ENCODE measurements at regions not wholly inside any gene's neighbourhood (a gene's known extent, or its start where the extent isn't known, plus 50 kb on each side); places are given as distances from the start of the nearest gene placed in this dataset.

DNA sequence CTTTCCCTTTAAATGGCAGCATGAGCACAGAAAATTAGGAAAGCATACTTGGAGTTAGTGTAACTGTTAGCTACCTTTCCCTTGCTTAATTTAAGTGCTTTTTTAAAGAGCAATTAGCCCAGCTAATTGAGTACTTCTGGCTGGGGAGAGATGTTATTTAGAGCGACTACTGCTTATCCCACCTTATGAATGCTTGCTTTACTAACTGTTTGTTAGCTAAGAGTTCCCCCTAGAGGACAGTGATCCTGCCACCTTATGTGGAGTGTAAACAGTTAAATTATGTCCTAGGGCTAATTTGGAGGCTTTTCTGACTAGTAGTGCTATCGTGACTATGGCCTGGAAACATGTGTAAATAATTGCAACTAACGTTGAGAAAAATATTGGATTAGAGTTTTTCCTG lies 909.4 kb downstream of the FSTL5 start:
- no peaks in the 10 kb centered on the region for H3K27me3 Mint-ChIP-seq (ENCODE audit: unreplicated experiment)
- DNase-seq (ENCODE audit: extremely low spot score, unreplicated experiment): no peak
- peaks cover 20% of the 10 kb centered on the region for H3K9me3 Mint-ChIP-seq (ENCODE audit: unreplicated experiment)
- TF ChIP-seq, protein P1, sequence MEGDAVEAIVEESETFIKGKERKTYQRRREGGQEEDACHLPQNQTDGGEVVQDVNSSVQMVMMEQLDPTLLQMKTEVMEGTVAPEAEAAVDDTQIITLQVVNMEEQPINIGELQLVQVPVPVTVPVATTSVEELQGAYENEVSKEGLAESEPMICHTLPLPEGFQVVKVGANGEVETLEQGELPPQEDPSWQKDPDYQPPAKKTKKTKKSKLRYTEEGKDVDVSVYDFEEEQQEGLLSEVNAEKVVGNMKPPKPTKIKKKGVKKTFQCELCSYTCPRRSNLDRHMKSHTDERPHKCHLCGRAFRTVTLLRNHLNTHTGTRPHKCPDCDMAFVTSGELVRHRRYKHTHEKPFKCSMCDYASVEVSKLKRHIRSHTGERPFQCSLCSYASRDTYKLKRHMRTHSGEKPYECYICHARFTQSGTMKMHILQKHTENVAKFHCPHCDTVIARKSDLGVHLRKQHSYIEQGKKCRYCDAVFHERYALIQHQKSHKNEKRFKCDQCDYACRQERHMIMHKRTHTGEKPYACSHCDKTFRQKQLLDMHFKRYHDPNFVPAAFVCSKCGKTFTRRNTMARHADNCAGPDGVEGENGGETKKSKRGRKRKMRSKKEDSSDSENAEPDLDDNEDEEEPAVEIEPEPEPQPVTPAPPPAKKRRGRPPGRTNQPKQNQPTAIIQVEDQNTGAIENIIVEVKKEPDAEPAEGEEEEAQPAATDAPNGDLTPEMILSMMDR (IDR thresholded peaks at IDR 0.05): no peak
- no peaks in the 10 kb centered on the region for H3K36me3 Mint-ChIP-seq (ENCODE audit: unreplicated experiment)
- H3K4me1 Mint-ChIP-seq (ENCODE audit: unreplicated experiment): no peaks in the 10 kb centered on the region
- H3K27ac Mint-ChIP-seq (ENCODE audit: unreplicated experiment): no peak overlapping the region
- H3K4me3 Mint-ChIP-seq (ENCODE audit: unreplicated experiment): no peak overlapping the region

DNA sequence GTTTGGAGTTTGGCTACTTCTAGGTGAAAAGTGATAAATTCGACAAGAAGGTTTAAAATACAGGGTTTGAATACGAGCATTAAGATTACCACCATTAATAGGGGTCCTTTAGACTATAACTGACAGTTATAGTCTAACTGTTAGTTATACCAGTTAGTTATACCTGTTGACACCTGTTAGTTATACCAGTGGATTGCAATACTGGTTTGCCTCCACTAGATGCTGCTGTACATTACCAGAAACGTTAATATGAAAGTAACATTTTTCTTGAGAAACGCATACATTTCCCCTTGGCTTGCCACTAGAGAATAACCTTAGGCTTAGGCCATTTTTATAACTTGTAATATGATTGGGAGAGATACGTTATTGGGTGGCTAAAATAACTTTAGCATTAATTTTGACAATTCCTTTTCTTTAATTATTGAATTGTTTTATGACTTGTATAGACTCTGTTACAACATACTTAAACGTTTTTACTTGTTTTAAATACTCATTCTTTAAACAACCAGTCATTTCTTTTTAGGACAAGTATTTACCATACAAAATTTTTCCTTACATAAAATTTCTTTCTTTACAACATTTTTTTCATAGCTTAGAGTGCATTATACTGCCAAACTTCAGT lies 911.2 kb downstream of the FSTL5 start:
- peaks cover 2% of the 10 kb centered on the region for H3K27me3 Mint-ChIP-seq (ENCODE audit: unreplicated experiment)
- H3K4me3 Mint-ChIP-seq (ENCODE audit: unreplicated experiment): no peak overlapping the region
- H3K36me3 Mint-ChIP-seq (ENCODE audit: unreplicated experiment): no peaks in the 10 kb centered on the region
- TF ChIP-seq, protein P1 (IDR thresholded peaks at IDR 0.05): peak; percentile 52
- DNase-seq (ENCODE audit: extremely low spot score, unreplicated experiment): no peak
- peaks cover 25% of the 10 kb centered on the region for H3K9me3 Mint-ChIP-seq (ENCODE audit: unreplicated experiment)
- no peak overlapping the region for H3K27ac Mint-ChIP-seq (ENCODE audit: unreplicated experiment)
- no peaks in the 10 kb centered on the region for H3K4me1 Mint-ChIP-seq (ENCODE audit: unreplicated experiment)

DNA sequence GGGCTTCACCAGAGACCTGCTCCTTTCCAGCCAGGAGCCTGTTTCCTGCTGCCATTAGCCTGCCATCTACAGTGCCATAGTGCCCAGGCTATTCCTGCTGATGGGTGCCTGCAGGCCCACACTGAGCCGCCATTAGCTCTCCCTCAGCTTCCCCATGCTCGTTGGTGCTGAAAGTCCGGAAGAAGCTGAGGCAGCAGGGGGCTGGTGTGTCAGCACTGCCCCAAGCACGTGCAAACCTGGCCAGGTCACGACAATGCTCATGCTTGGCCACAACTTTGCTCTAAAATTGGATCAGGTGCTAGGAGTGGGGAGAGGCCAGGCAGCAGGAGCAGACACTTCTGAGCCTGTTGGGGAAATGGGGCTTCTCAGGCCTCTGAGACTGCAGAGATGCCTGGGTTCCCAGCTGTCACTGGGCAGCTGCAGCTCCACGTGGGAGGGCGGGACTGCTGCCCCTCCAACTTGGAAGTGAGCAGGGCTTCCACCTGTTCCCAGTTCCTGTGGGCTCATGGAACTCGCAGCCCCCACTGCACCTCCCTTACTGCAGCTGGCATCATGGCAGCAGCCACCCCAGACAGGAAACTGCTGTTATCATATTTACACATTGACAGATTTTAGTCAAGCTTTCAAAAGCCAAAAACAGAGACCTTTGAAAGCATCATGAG lies 913.9 kb downstream of the FSTL5 start:
- no peak for DNase-seq (ENCODE audit: extremely low spot score, unreplicated experiment)
- H3K9me3 Mint-ChIP-seq (ENCODE audit: unreplicated experiment): peaks cover 12% of the 10 kb centered on the region
- H3K36me3 Mint-ChIP-seq (ENCODE audit: unreplicated experiment): no peaks in the 10 kb centered on the region
- H3K27ac Mint-ChIP-seq (ENCODE audit: unreplicated experiment): no peak overlapping the region
- no peak overlapping the region for H3K4me3 Mint-ChIP-seq (ENCODE audit: unreplicated experiment)
- no peaks in the 10 kb centered on the region for H3K4me1 Mint-ChIP-seq (ENCODE audit: unreplicated experiment)
- TF ChIP-seq, protein P1 (IDR thresholded peaks at IDR 0.05): no peak
- H3K27me3 Mint-ChIP-seq (ENCODE audit: unreplicated experiment): peaks cover 2% of the 10 kb centered on the region

DNA sequence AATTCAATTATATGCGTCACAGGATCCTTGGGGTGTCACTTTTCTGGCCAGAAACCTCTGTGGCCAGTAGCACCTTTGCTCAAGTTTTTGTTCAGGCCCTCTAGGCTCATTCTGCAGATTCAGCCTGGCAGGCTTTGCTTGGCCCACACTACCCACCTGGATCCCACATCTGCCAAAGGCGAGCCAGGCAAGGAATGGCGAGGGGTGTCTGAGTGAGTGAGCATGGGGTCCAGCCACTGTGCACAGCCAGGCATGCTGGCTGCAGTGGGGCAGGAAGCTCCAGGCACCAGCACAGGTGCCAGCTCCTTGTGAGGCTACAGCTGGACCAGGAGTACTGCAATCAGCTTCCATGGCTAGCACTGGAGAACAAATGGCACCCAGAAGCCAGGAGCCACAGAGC lies 914.9 kb downstream of the FSTL5 start:
- TF ChIP-seq, protein P1 (IDR thresholded peaks at IDR 0.05): no peak
- H3K27ac Mint-ChIP-seq (ENCODE audit: unreplicated experiment): no peak overlapping the region
- H3K9me3 Mint-ChIP-seq (ENCODE audit: unreplicated experiment): peaks cover 8% of the 10 kb centered on the region
- H3K4me3 Mint-ChIP-seq (ENCODE audit: unreplicated experiment): no peak overlapping the region
- H3K27me3 Mint-ChIP-seq (ENCODE audit: unreplicated experiment): peaks cover 2% of the 10 kb centered on the region
- no peaks in the 10 kb centered on the region for H3K36me3 Mint-ChIP-seq (ENCODE audit: unreplicated experiment)
- no peaks in the 10 kb centered on the region for H3K4me1 Mint-ChIP-seq (ENCODE audit: unreplicated experiment)
- DNase-seq (ENCODE audit: extremely low spot score, unreplicated experiment): no peak

DNA sequence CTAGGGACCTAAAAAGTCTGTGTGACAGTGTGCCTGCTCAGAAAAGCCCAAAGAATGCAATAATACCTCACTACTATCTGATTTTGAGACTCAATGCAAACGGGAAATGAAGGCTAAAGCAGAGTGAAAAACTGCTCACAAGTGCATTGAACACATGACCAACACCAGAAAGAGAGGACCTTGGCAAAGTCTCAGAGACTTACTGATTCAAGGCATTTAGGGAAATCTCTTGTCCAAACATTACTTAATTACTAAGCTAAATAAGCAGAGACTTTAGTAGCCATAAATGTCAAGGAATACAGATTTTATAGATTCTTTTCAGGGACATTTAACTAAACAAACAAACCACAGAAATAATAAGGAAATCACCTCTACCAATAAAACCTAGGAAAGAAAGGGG lies 916.0 kb downstream of the FSTL5 start:
- TF ChIP-seq, protein P1 (IDR thresholded peaks at IDR 0.05): no peak
- peaks cover 2% of the 10 kb centered on the region for H3K27me3 Mint-ChIP-seq (ENCODE audit: unreplicated experiment)

More for the DNA sequence above, 916.0 kb downstream of the FSTL5 start:
- Mint-ChIP-seq H3K27ac (ENCODE audit: unreplicated experiment) (no peak overlapping the region), H3K4me1 (ENCODE audit: unreplicated experiment) (no peaks in the 10 kb centered on the region), H3K4me3 (ENCODE audit: unreplicated experiment) (no peak overlapping the region), H3K9me3 (ENCODE audit: unreplicated experiment) (peaks cover 8% of the 10 kb centered on the region), H3K36me3 (ENCODE audit: unreplicated experiment) (no peaks in the 10 kb centered on the region)
- no peak for DNase-seq (ENCODE audit: extremely low spot score, unreplicated experiment)

All from osteocyte (in vitro differentiated cells).